ENCODE measurements at regions not wholly inside any gene's neighbourhood (a gene's known extent, or its start where the extent isn't known, plus 50 kb on each side); places are given as distances from the start of the nearest gene placed in this dataset.

DNA sequence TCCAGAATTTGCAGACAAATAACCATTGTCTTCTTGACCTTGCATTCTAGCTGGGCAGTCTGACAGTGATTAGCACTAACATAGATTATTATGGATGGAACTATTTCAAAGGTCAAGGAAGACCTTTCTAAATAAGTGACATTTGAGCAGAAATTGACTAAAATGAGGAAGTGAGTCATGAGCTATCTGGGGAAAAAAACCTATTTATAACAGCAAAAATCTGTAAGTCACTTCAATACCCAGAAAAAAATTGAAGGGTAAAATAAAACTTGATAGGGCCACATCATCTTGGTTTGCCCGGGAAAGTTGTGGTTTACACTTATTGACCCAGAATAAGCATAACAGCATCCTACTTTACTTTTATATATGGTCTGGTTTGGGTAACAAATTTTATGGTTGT lies 414.6 kb upstream of the HS3ST1 start:
- TF ChIP-seq CTCF (IDR thresholded peaks at IDR 0.05) (no peak), POLR2A (IDR thresholded peaks at IDR 0.05) (no peak)

Data from heart left ventricle (tissue), 13 donors.